Mesenchymal stem cell (in vitro differentiated cells and primary cell): ENCODE measurements at regions not wholly inside any gene's neighbourhood (a gene's known extent, or its start where the extent isn't known, plus 50 kb on each side); places are given as distances from the start of the nearest gene placed in this dataset.

Experiments
- DNase-seq: peaks from one replicate; pipeline ENCODE4 v3.0.0-alpha.2; 2013
- H2AFZ ChIP-seq: one replicate; pipeline ENCODE4 v1.6.1; 2013; ENCODE audit warnings: low read depth, mild to moderate bottlenecking, control low read depth, inconsistent platforms, low read length, moderate library complexity
- H2AK5ac ChIP-seq: 2 replicates; pipeline ENCODE4 v1.6.1; 2013; ENCODE audit warnings: low read length, moderate library complexity, mild to moderate bottlenecking, inconsistent platforms; ENCODE audit not compliant: severe bottlenecking
- H2BK120ac ChIP-seq: one replicate; pipeline ENCODE4 v1.6.1; 2013; ENCODE audit warnings: low read depth, mild to moderate bottlenecking, inconsistent platforms, low read length, moderate library complexity
- H2BK12ac ChIP-seq, 2 experiments: one replicate each; pipeline ENCODE4 v1.6.1; 2013; ENCODE audit warnings: inconsistent platforms in 2 of 2, low read length in 2 of 2, mild to moderate bottlenecking in 2 of 2, moderate library complexity in 2 of 2, control low read depth in 1 of 2
- H2BK15ac ChIP-seq: one replicate; pipeline ENCODE4 v1.6.1; 2013; ENCODE audit warnings: mild to moderate bottlenecking, low read depth, inconsistent platforms; ENCODE audit not compliant: poor library complexity, severe bottlenecking
- H2BK5ac ChIP-seq: 2 replicates; pipeline ENCODE4 v1.6.1; 2013; ENCODE audit warnings: low read depth, mild to moderate bottlenecking, low read length, control low read depth, inconsistent platforms; ENCODE audit not compliant: poor library complexity, severe bottlenecking
- H3K14ac ChIP-seq, 2 experiments: one replicate each; pipeline ENCODE4 v1.6.1; 2013; ENCODE audit warnings: inconsistent platforms in 2 of 2, low read length in 2 of 2, control low read depth in 1 of 2, mild to moderate bottlenecking in 1 of 2, moderate library complexity in 1 of 2
- H3K18ac ChIP-seq, 2 experiments: one replicate each; pipeline ENCODE4 v1.6.1; 2013; ENCODE audit warnings: inconsistent platforms in 2 of 2, low read length in 2 of 2, control low read depth in 1 of 2, low read depth in 1 of 2, mild to moderate bottlenecking in 1 of 2
- H3K23ac ChIP-seq, 2 experiments: one replicate each; pipeline ENCODE4 v1.6.1; 2013; ENCODE audit warnings: inconsistent platforms in 2 of 2, low read length in 2 of 2, mild to moderate bottlenecking in 2 of 2, moderate library complexity in 2 of 2, control low read depth in 1 of 2
- H3K27ac ChIP-seq: 2 replicates; pipeline ENCODE4 v1.5.1; 2013; ENCODE audit warnings: mild to moderate bottlenecking, moderate library complexity, low read length, control low read depth, inconsistent platforms; ENCODE audit not compliant: poor library complexity, severe bottlenecking
- H3K27me3 ChIP-seq, 2 experiments: 2 replicates each; pipeline versions ENCODE4 v1.6.1 to v1.7.0; 2013; ENCODE audit warnings: low read length in 2 of 2, mild to moderate bottlenecking in 2 of 2, moderate library complexity in 2 of 2, control low read depth in 1 of 2, inconsistent platforms in 1 of 2; ENCODE audit not compliant: control insufficient read depth in 1 of 2, insufficient read depth in 1 of 2
- H3K36me3 ChIP-seq, 2 experiments: 2 replicates each; pipeline versions ENCODE4 v1.6.1 to v1.7.0; 2013; ENCODE audit warnings: low read length in 2 of 2, control low read depth in 1 of 2, inconsistent platforms in 1 of 2, low read depth in 1 of 2, mild to moderate bottlenecking in 1 of 2; ENCODE audit not compliant: insufficient read depth in 2 of 2, control insufficient read depth in 1 of 2
- H3K4ac ChIP-seq, 2 experiments: one replicate each; pipeline ENCODE4 v1.6.1; 2013; ENCODE audit warnings: inconsistent platforms in 2 of 2, low read length in 2 of 2, mild to moderate bottlenecking in 2 of 2, moderate library complexity in 2 of 2, control low read depth in 1 of 2, low read depth in 1 of 2
- H3K4me1 ChIP-seq: 2 replicates; pipeline ENCODE4 v1.6.1; 2013; ENCODE audit warnings: low read depth, low read length, control low read depth; ENCODE audit not compliant: control insufficient read depth, insufficient read depth
- H3K4me2 ChIP-seq: 2 replicates; pipeline ENCODE4 v1.6.1; 2013; ENCODE audit warnings: low read length, mild to moderate bottlenecking, inconsistent platforms; ENCODE audit not compliant: poor library complexity, severe bottlenecking
- H3K4me3 ChIP-seq, 2 experiments: 2 replicates each; pipeline versions ENCODE4 v1.5.1 to v1.7.0; 2013; ENCODE audit warnings: low read length in 2 of 2, mild to moderate bottlenecking in 2 of 2, control low read depth in 1 of 2, low read depth in 1 of 2; ENCODE audit not compliant: insufficient read depth in 1 of 2
- H3K79me1 ChIP-seq: replicated peaks from 2 replicates; pipeline ENCODE4 v1.6.1; 2013; ENCODE audit warnings: mild to moderate bottlenecking, control low read depth, low read length, inconsistent platforms; ENCODE audit not compliant: poor library complexity, severe bottlenecking
- H3K9ac ChIP-seq: 2 replicates; pipeline ENCODE4 v1.7.0; 2013; ENCODE audit warnings: mild to moderate bottlenecking, low read length, moderate library complexity
- H3K9me3 ChIP-seq: 2 replicates; pipeline ENCODE4 v1.7.0; 2013; ENCODE audit warnings: mild to moderate bottlenecking, low read length; ENCODE audit not compliant: control insufficient read depth
- H4K8ac ChIP-seq: one replicate; pipeline ENCODE4 v1.6.1; 2013; ENCODE audit warnings: inconsistent platforms, mild to moderate bottlenecking, low read length, moderate library complexity
- H4K91ac ChIP-seq: one replicate; pipeline ENCODE4 v1.6.1; 2013; ENCODE audit warnings: mild to moderate bottlenecking, low read length, inconsistent platforms
- WGBS: methylation state at CpG from one replicate; pipeline ENCODE4 v1.1.7; 2013; ENCODE audit warnings: mixed read lengths; 5-methylcytosine and 5-hydroxymethylcytosine counted together

GRCh38 chr1:43074244-43074643 lies 97.8 kb downstream of the EBNA1BP2 start:
- Histone ChIP-seq H3K4me3 (no peak overlapping the region), H4K8ac (no peak overlapping the region)
- WGBS = 95% methylated on average over 3 of the region's 3 CpGs

GRCh38 chr1:43073490-43074230 lies 98.4 kb downstream of the EBNA1BP2 start:
- peak; percentile 76 for DNase-seq
- Histone ChIP-seq H3K4me2 (no peak overlapping the region), H2BK120ac (no peak overlapping the region), H3K27me3 (peaks cover 0 to 11% of the 10 kb centered on the region in 2 experiments), H3K9me3 (no peaks in the 10 kb centered on the region), H3K14ac (no peak overlapping the region), H3K4ac (no peak overlapping the region), H3K4me3 (no peak overlapping the region), H2BK15ac (no peak overlapping the region), H2AK5ac (no peak overlapping the region), H3K27ac (no peak overlapping the region), H3K4me1 (peaks cover 20% of the 10 kb centered on the region), H2AFZ (no peak overlapping the region), H3K9ac (no peak overlapping the region), H3K79me1 (no peaks in the 10 kb centered on the region), H3K36me3 (no peaks in the 10 kb centered on the region), H2BK5ac (no peak overlapping the region), H3K23ac (no peak overlapping the region), H3K18ac (no peak overlapping the region), H4K91ac (no peak overlapping the region), H4K8ac (no peak overlapping the region), H2BK12ac (no peak overlapping the region)
- WGBS = 17% methylated on average over 7 of the region's 8 CpGs

More at GRCh38 chr1:43074244-43074643, 97.8 kb downstream of the EBNA1BP2 start:
- Histone ChIP-seq H2BK120ac (no peak overlapping the region), H3K18ac (no peak overlapping the region), H2BK15ac (no peak overlapping the region), H3K9me3 (no peaks in the 10 kb centered on the region), H3K79me1 (no peaks in the 10 kb centered on the region), H3K9ac (no peak overlapping the region), H3K4me1 (peaks cover 14% of the 10 kb centered on the region), H2AFZ (no peak overlapping the region), H3K4ac (no peak overlapping the region), H2BK12ac (no peak overlapping the region), H3K36me3 (no peaks in the 10 kb centered on the region), H2AK5ac (no peak overlapping the region), H3K23ac (no peak overlapping the region), H3K27me3 (peaks cover 0 to 6% of the 10 kb centered on the region in 2 experiments), H3K4me2 (no peak overlapping the region), H4K91ac (no peak overlapping the region), H2BK5ac (no peak overlapping the region), H3K27ac (no peak overlapping the region), H3K14ac (no peak overlapping the region)
- DNase-seq = no peak

- Histone ChIP-seq H3K18ac (no peak overlapping the region), H3K9me3 (no peaks in the 10 kb centered on the region), H4K8ac (no peak overlapping the region), H3K14ac (no peak overlapping the region), H4K91ac (no peak overlapping the region), H3K4ac (no peak overlapping the region), H2AFZ (no peak overlapping the region), H3K36me3 (no peaks in the 10 kb centered on the region), H3K4me2 (no peak overlapping the region), H3K9ac (no peak overlapping the region), H3K4me1 (peaks cover 25% of the 10 kb centered on the region), H2BK15ac (no peak overlapping the region), H3K23ac (no peak overlapping the region), H3K79me1 (no peaks in the 10 kb centered on the region), H3K27me3 (peaks cover 0 to 22% of the 10 kb centered on the region in 2 experiments), H3K27ac (no peak overlapping the region), H2BK5ac (no peak overlapping the region), H2BK120ac (no peak overlapping the region), H3K4me3 (no peak overlapping the region), H2AK5ac (no peak overlapping the region), H2BK12ac (no peak overlapping the region)
- DNase-seq = no peak
- WGBS = 98% methylated on average over 4 of the region's 4 CpGs
Observed at GRCh38 chr1:43072314-43072713, 99.8 kb downstream of the EBNA1BP2 start.

- H3K27me3 ChIP-seq = peaks cover 0 to 26% of the 10 kb centered on the region in 2 experiments
- no peak overlapping the region for H3K14ac ChIP-seq
- no peak overlapping the region for H3K4me2 ChIP-seq
- peak overlapping the region; percentile 15 for H2AK5ac ChIP-seq
- H2BK120ac ChIP-seq = no peak overlapping the region
- H4K91ac ChIP-seq = no peak overlapping the region
- no peak overlapping the region for H2AFZ ChIP-seq
- H3K4me1 ChIP-seq = peaks cover 27% of the 10 kb centered on the region
- H3K23ac ChIP-seq = no peak overlapping the region
- no peak overlapping the region for H2BK12ac ChIP-seq
- no peaks in the 10 kb centered on the region for H3K36me3 ChIP-seq
- no peak overlapping the region for H3K4me3 ChIP-seq
- H3K18ac ChIP-seq = no peak overlapping the region
- H3K27ac ChIP-seq = no peak overlapping the region
- no peak overlapping the region for H3K4ac ChIP-seq
- 96% methylated on average over 2 of the region's 2 CpGs for WGBS
- no peak overlapping the region for H3K9ac ChIP-seq
- H3K9me3 ChIP-seq = no peaks in the 10 kb centered on the region
- H2BK5ac ChIP-seq = no peak overlapping the region
- DNase-seq = no peak
- H4K8ac ChIP-seq = no peak overlapping the region
- H3K79me1 ChIP-seq = no peaks in the 10 kb centered on the region
- no peak overlapping the region for H2BK15ac ChIP-seq
Observed at GRCh38 chr1:43071241-43071640, 100.8 kb downstream of the EBNA1BP2 start.
